ENCODE measurements at regions not wholly inside any gene's neighbourhood (a gene's known extent, or its start where the extent isn't known, plus 50 kb on each side); places are given as distances from the start of the nearest gene placed in this dataset.

DNA sequence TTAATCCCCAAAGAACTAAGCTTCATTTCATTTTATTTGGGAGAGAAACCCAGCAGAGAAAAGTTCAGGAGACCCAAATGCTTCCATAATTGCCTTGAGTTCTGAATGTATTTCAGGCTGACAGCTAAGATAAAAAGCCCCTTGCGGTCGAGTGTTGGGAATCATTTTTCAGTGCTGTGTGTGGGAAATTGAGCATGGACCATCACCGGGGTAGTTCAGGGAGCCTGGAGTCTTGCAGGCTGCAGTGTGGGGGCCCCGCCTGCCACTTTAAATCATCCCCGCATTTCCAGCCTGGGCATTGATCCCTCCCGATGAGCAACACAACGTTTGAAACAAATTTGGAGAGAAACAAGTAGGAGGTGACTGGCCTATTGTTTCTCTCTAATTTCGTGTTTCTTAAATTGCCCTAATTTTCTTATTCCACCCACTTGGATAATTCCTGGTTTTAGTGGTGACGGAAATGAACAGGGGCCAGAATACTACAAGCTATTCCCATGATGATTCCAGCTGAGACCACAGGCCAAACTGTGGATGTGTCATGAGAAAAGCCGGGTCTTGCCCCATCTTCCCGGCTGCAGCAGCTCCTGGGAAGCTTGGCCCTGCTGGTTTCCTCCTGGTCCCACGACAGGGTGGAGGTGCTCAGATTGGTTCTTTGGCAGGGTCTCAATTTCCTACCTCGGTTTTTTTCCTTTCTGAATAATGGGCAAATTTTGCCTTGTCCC is 75.1 kb downstream of the FOXL1 start:
- Mint-ChIP-seq H3K27ac (no peak overlapping the region), H3K4me1 (ENCODE audit: low read depth) (no peaks in the 10 kb centered on the region), H3K4me3 (no peak overlapping the region), H3K9me3 (no peaks in the 10 kb centered on the region), H3K27me3 (peaks cover 31% of the 10 kb centered on the region), H3K36me3 (ENCODE audit: low read depth) (no peaks in the 10 kb centered on the region)
- no peak for DNase-seq

DNA sequence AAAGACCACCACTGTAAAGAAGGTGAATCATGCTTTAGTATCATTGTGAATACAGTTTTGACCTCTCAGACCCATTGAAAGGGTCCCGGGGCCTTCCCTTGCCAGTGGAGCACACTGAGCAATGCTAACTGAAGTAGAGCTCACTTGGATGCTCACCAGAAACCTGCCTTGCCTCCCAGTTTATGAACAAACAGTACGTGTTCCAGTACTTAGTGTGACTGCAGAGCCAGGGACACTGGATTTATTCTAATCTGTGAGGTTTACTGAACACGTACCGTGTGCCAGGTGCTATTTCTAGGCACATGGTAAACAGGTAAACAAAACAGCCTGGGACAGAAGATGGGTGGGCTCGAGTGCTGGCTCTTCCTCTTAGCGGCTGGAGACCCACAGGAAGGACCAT is 79.6 kb downstream of the FOXL1 start:
- peaks cover 48% of the 10 kb centered on the region for H3K27me3 Mint-ChIP-seq
- no peak overlapping the region for H3K27ac Mint-ChIP-seq
- DNase-seq: no peak
- H3K4me3 Mint-ChIP-seq: no peak overlapping the region
- H3K4me1 Mint-ChIP-seq (ENCODE audit: low read depth): no peaks in the 10 kb centered on the region
- peaks cover 10% of the 10 kb centered on the region for H3K9me3 Mint-ChIP-seq
- no peaks in the 10 kb centered on the region for H3K36me3 Mint-ChIP-seq (ENCODE audit: low read depth)

- DNase-seq: no peak
- H3K4me3 Mint-ChIP-seq: no peak overlapping the region
- H3K4me1 Mint-ChIP-seq (ENCODE audit: low read depth): peaks cover 24% of the 10 kb centered on the region
- peaks cover 55% of the 10 kb centered on the region for H3K27me3 Mint-ChIP-seq
- no peak overlapping the region for H3K27ac Mint-ChIP-seq
- H3K9me3 Mint-ChIP-seq: peaks cover 12% of the 10 kb centered on the region
- no peaks in the 10 kb centered on the region for H3K36me3 Mint-ChIP-seq (ENCODE audit: low read depth)
These were observed 82.3 kb downstream of the FOXL1 start for GRCh38 chr16:86660623-86661022.

GRCh38 chr16:86661706-86662105 is 83.4 kb downstream of the FOXL1 start:
- H3K4me3 Mint-ChIP-seq: no peak overlapping the region
- H3K36me3 Mint-ChIP-seq (ENCODE audit: low read depth): no peaks in the 10 kb centered on the region
- DNase-seq: no peak
- peaks cover 57% of the 10 kb centered on the region for H3K27me3 Mint-ChIP-seq
- no peak overlapping the region for H3K27ac Mint-ChIP-seq
- peaks cover 16% of the 10 kb centered on the region for H3K9me3 Mint-ChIP-seq
- H3K4me1 Mint-ChIP-seq (ENCODE audit: low read depth): peaks cover 25% of the 10 kb centered on the region

GRCh38 chr16:86662195-86662594 is 83.8 kb downstream of the FOXL1 start:
- peaks cover 58% of the 10 kb centered on the region for H3K27me3 Mint-ChIP-seq
- DNase-seq: no peak
- no peaks in the 10 kb centered on the region for H3K36me3 Mint-ChIP-seq (ENCODE audit: low read depth)
- no peak overlapping the region for H3K4me3 Mint-ChIP-seq
- peaks cover 25% of the 10 kb centered on the region for H3K4me1 Mint-ChIP-seq (ENCODE audit: low read depth)
- H3K27ac Mint-ChIP-seq: no peak overlapping the region
- H3K9me3 Mint-ChIP-seq: peaks cover 16% of the 10 kb centered on the region

DNA sequence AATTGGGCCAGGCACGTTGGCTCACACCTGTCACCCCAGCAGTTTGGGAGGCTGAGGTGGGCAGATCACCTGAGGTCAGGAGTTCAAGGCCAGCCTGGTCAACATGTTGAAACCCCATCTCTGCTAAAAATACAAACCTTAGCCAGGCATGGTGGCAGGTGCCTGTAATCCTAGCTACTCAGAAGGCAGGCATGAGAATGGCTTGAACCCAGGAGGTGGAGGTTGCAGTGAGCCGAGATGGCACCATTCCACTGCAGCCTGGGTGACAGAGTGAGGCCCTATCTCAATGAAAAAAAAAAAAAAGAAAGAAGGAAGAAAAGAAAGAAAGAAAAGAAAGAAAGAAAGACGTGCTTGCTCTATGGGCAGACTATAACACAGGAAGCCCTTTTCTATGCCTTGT is 84.4 kb downstream of the FOXL1 start:
- no peak for DNase-seq
- no peaks in the 10 kb centered on the region for H3K36me3 Mint-ChIP-seq (ENCODE audit: low read depth)
- peaks cover 25% of the 10 kb centered on the region for H3K4me1 Mint-ChIP-seq (ENCODE audit: low read depth)
- peaks cover 16% of the 10 kb centered on the region for H3K9me3 Mint-ChIP-seq
- H3K27ac Mint-ChIP-seq: no peak overlapping the region
- peaks cover 63% of the 10 kb centered on the region for H3K27me3 Mint-ChIP-seq
- no peak overlapping the region for H3K4me3 Mint-ChIP-seq

GRCh38 chr16:86663685-86664521 is 85.6 kb downstream of the FOXL1 start:
- H3K9me3 Mint-ChIP-seq: peaks cover 16% of the 10 kb centered on the region
- H3K27ac Mint-ChIP-seq: peak overlapping the region; percentile 95
- peak overlapping the region; percentile 38 for H3K4me3 Mint-ChIP-seq
- no peaks in the 10 kb centered on the region for H3K36me3 Mint-ChIP-seq (ENCODE audit: low read depth)
- peaks cover 27% of the 10 kb centered on the region for H3K4me1 Mint-ChIP-seq (ENCODE audit: low read depth)
- peaks cover 60% of the 10 kb centered on the region for H3K27me3 Mint-ChIP-seq
- no peak for DNase-seq

DNA sequence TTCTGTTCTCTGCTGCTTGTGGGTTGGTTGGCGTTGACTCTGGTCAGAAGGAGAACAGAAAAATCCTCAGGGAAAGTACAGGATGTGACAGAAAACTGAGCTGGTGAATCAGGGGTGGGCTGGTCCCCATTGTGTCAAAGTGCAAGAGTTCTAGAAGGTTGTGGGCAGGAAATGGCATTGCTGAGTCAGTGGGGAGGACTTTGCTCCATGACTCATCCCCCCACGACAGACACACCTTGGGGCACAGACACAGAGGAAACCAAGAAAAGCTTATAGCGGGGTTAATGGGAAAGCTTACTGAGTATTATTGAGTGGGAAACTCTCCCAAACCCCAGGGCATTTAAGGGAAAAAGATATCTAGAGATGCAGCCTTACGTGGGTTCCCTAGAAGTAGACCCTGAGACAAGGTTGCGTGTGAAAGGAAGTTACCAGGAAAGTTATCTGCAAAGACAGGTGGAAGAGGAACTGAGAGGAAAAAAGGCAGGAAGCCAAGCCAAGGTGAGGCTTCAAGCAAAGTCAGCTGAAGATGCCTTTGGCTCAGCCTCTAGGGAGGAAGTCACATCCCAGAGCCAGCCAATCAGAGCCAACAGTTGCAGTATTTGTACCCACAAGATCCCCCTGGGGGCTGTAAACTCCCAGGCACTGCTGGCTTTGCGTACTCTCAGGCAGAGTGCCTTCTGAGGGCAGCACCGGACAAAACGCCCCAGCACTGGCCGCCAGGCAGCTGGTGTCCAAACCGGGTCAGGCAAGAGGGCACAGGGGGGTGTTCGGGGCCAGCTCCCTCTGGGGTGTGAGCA is 86.4 kb downstream of the FOXL1 start:
- Mint-ChIP-seq H3K36me3 (ENCODE audit: low read depth) (no peaks in the 10 kb centered on the region), H3K27me3 (peaks cover 61% of the 10 kb centered on the region), H3K9me3 (peaks cover 8% of the 10 kb centered on the region), H3K4me1 (ENCODE audit: low read depth) (peaks cover 28% of the 10 kb centered on the region), H3K4me3 (peak overlapping the region; percentile 47), H3K27ac (peak overlapping the region; percentile 95)
- DNase-seq: peak; percentile 60

DNA sequence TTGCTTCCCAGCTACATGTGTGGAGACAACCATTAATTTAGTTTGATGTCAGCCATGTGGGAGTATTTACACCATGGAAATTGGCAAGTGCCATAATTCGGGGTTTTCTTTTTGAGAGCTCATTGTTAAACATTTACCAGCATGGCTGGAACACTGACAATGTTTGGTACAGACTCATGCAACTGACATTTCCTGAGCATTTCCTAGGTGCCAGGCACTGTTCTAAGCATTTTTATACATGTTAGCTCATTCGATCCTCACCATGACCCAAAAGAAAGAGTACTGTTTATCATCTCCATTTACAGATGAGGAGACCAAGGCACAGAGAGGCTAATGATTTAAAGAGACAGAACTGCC is 86.9 kb downstream of the FOXL1 start:
- Mint-ChIP-seq H3K27me3 (peaks cover 60% of the 10 kb centered on the region), H3K4me3 (no peak overlapping the region), H3K36me3 (ENCODE audit: low read depth) (no peaks in the 10 kb centered on the region), H3K9me3 (peaks cover 6% of the 10 kb centered on the region), H3K27ac (peak overlapping the region; percentile 95), H3K4me1 (ENCODE audit: low read depth) (peaks cover 28% of the 10 kb centered on the region)
- DNase-seq: no peak

DNA sequence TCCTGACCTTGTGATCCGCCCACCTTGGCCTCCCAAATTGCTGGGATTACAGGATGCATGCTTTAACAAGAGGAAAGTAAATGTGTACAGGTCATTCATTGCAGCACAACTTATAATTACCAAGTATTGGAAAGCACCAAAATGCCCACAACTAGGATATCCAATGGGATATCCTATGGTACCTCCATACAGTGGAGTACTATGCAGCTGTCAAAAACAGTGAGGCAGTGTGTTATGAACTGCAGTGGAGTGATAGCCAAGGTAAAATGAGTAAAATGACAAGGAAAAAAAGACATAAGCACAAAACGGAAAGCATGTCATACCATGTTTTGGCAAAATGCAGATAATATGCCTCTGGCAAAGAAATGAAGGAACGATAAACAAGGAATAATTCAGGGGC is 87.6 kb downstream of the FOXL1 start:
- H3K4me1 Mint-ChIP-seq (ENCODE audit: low read depth): peaks cover 28% of the 10 kb centered on the region
- H3K36me3 Mint-ChIP-seq (ENCODE audit: low read depth): no peaks in the 10 kb centered on the region
- no peak overlapping the region for H3K27ac Mint-ChIP-seq
- no peak for DNase-seq
- H3K9me3 Mint-ChIP-seq: peaks cover 6% of the 10 kb centered on the region
- peaks cover 59% of the 10 kb centered on the region for H3K27me3 Mint-ChIP-seq
- no peak overlapping the region for H3K4me3 Mint-ChIP-seq

GRCh38 chr16:86667035-86667434 is 88.7 kb downstream of the FOXL1 start:
- H3K27me3 Mint-ChIP-seq: peaks cover 52% of the 10 kb centered on the region
- H3K4me3 Mint-ChIP-seq: no peak overlapping the region
- peaks cover 6% of the 10 kb centered on the region for H3K9me3 Mint-ChIP-seq
- no peak for DNase-seq
- no peaks in the 10 kb centered on the region for H3K36me3 Mint-ChIP-seq (ENCODE audit: low read depth)
- H3K4me1 Mint-ChIP-seq (ENCODE audit: low read depth): peaks cover 28% of the 10 kb centered on the region
- no peak overlapping the region for H3K27ac Mint-ChIP-seq

- H3K27ac Mint-ChIP-seq: no peak overlapping the region
- H3K9me3 Mint-ChIP-seq: peaks cover 6% of the 10 kb centered on the region
- DNase-seq: no peak
- H3K4me1 Mint-ChIP-seq (ENCODE audit: low read depth): peaks cover 27% of the 10 kb centered on the region
- H3K4me3 Mint-ChIP-seq: no peak overlapping the region
- H3K36me3 Mint-ChIP-seq (ENCODE audit: low read depth): no peaks in the 10 kb centered on the region
- H3K27me3 Mint-ChIP-seq: peaks cover 48% of the 10 kb centered on the region
These were observed 90.0 kb downstream of the FOXL1 start for GRCh38 chr16:86668136-86668910.

GRCh38 chr16:86669285-86669805 is 91.0 kb downstream of the FOXL1 start:
- H3K27me3 Mint-ChIP-seq: peaks cover 42% of the 10 kb centered on the region
- H3K27ac Mint-ChIP-seq: no peak overlapping the region
- no peak for DNase-seq
- H3K36me3 Mint-ChIP-seq (ENCODE audit: low read depth): no peaks in the 10 kb centered on the region
- H3K9me3 Mint-ChIP-seq: peaks cover 5% of the 10 kb centered on the region
- H3K4me3 Mint-ChIP-seq: no peak overlapping the region
- H3K4me1 Mint-ChIP-seq (ENCODE audit: low read depth): peaks cover 17% of the 10 kb centered on the region
